ENCODE measurements at regions not wholly inside any gene's neighbourhood (a gene's known extent, or its start where the extent isn't known, plus 50 kb on each side); places are given as distances from the start of the nearest gene placed in this dataset.

DNA sequence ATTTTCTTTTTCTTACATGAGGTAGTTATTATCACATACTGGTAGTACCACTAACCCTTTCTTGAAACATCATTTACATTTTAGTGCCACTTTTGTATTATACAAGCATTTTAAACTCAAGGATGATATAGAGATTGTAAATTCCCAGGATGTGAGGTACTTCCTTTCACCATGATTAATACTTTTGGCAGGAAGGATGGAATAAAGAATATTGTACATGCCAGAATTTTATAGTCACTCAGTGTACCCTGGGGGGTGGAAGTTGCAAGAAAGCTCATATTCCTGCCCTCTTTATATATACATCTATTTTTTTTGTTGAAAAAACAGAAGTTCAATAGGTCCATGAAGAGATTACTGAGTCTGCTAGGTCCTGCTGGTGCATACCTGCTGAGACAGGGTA, 141.0 kb upstream of the PLSCR5 start:
- no peak for TF ChIP-seq CTCF (IDR thresholded peaks at IDR 0.05; ENCODE audit: low read depth, low read length)
- no peak for TF ChIP-seq MYC (IDR thresholded peaks at IDR 0.05; ENCODE audit: low read depth, low read length)
- TF ChIP-seq, protein P1, sequence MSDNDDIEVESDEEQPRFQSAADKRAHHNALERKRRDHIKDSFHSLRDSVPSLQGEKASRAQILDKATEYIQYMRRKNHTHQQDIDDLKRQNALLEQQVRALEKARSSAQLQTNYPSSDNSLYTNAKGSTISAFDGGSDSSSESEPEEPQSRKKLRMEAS (IDR thresholded peaks at IDR 0.05; ENCODE audit: low read depth, low read length) = no peak
- TF ChIP-seq POLR2A (IDR thresholded peaks at IDR 0.05; ENCODE audit: extremely low read depth, insufficient read length) = no peak
- no peak overlapping the region for H3K4me3 ChIP-seq (ENCODE audit: low read depth, low read length)
- no peak for DNase-seq (ENCODE audit: low read depth)

DNA sequence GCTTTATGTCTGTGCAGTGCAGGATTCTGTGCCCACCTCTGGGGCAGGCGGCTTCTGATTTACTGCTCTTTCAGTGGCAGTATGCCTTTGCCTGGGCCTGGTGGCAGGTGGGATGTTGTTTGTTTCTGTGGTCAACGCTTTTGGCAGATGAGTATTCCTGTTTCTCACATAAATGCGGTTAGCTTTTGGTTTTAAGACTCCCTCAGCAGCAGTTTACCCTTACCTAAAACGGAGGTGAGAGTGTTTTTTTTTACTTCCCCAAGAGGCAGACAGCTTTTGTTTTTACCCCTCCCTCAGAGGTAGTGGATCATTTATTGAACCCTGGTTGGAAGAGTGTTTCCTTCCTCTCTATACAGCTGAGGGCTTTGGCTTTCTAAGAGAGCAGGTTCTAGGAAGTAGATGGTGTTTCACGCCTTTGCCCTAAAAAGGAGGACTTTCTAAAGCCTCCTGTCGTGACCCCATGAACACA, 134.1 kb upstream of the PLSCR5 start:
- no peak overlapping the region for H3K4me3 ChIP-seq (ENCODE audit: low read depth, low read length)
- TF ChIP-seq MYC (IDR thresholded peaks at IDR 0.05; ENCODE audit: low read depth, low read length) (no peak), POLR2A (IDR thresholded peaks at IDR 0.05; ENCODE audit: extremely low read depth, insufficient read length) (no peak), CTCF (IDR thresholded peaks at IDR 0.05; ENCODE audit: low read depth, low read length) (no peak)
- TF ChIP-seq, protein P1 (IDR thresholded peaks at IDR 0.05; ENCODE audit: low read depth, low read length) = no peak
- DNase-seq (ENCODE audit: low read depth) = no peak

DNA sequence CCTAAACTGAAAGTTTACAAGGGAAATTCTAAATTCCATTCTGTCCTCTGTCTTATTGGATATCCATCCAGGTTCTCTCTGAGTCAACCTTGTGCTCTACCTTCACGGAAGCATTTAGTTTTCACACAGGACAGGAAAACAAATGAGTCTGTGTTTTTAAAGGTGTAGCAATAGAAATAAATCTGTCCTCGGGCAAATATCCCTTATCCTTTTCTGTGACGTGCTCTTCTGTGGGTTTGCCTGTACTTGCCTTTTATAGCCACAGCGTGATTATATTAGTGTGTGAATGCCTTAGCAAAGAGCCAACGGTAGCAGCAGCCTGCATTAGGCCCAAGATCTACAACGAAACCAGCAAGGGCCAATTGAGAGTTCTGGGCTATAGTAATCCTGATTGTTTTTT, 127.2 kb upstream of the PLSCR5 start:
- no peak overlapping the region for H3K4me3 ChIP-seq (ENCODE audit: low read depth, low read length)
- DNase-seq (ENCODE audit: low read depth) = no peak
- TF ChIP-seq POLR2A (IDR thresholded peaks at IDR 0.05; ENCODE audit: extremely low read depth, insufficient read length) (no peak), MYC (IDR thresholded peaks at IDR 0.05; ENCODE audit: low read depth, low read length) (no peak), CTCF (IDR thresholded peaks at IDR 0.05; ENCODE audit: low read depth, low read length) (no peak)
- TF ChIP-seq, protein P1 (IDR thresholded peaks at IDR 0.05; ENCODE audit: low read depth, low read length) = no peak

GRCh38 chr3:146715170-146715569, 110.0 kb upstream of the PLSCR5 start:
- TF ChIP-seq MYC (IDR thresholded peaks at IDR 0.05; ENCODE audit: low read depth, low read length) (no peak), POLR2A (IDR thresholded peaks at IDR 0.05; ENCODE audit: extremely low read depth, insufficient read length) (no peak), CTCF (IDR thresholded peaks at IDR 0.05; ENCODE audit: low read depth, low read length) (no peak)
- TF ChIP-seq, protein P1 (IDR thresholded peaks at IDR 0.05; ENCODE audit: low read depth, low read length) = no peak
- H3K4me3 ChIP-seq (ENCODE audit: low read depth, low read length) = no peak overlapping the region
- no peak for DNase-seq (ENCODE audit: low read depth)

GRCh38 chr3:146712806-146713205, 107.7 kb upstream of the PLSCR5 start:
- TF ChIP-seq MYC (IDR thresholded peaks at IDR 0.05; ENCODE audit: low read depth, low read length) (no peak), CTCF (IDR thresholded peaks at IDR 0.05; ENCODE audit: low read depth, low read length) (no peak), POLR2A (IDR thresholded peaks at IDR 0.05; ENCODE audit: extremely low read depth, insufficient read length) (no peak)
- TF ChIP-seq, protein P1 (IDR thresholded peaks at IDR 0.05; ENCODE audit: low read depth, low read length) = no peak
- H3K4me3 ChIP-seq (ENCODE audit: low read depth, low read length) = no peak overlapping the region
- DNase-seq (ENCODE audit: low read depth) = no peak
